Activated T-cell treated with anti-CD3 and anti-CD28 coated beads, Interleukin-2, amount 50 U/mL, for 1 hour (primary cell): ENCODE measurements at regions not wholly inside any gene's neighbourhood (a gene's known extent, or its start where the extent isn't known, plus 50 kb on each side); places are given as distances from the start of the nearest gene placed in this dataset.

Experiments used
- DNase-seq: peaks from one replicate; pipeline ENCODE4 v3.0.0-alpha.2; 2020

DNA sequence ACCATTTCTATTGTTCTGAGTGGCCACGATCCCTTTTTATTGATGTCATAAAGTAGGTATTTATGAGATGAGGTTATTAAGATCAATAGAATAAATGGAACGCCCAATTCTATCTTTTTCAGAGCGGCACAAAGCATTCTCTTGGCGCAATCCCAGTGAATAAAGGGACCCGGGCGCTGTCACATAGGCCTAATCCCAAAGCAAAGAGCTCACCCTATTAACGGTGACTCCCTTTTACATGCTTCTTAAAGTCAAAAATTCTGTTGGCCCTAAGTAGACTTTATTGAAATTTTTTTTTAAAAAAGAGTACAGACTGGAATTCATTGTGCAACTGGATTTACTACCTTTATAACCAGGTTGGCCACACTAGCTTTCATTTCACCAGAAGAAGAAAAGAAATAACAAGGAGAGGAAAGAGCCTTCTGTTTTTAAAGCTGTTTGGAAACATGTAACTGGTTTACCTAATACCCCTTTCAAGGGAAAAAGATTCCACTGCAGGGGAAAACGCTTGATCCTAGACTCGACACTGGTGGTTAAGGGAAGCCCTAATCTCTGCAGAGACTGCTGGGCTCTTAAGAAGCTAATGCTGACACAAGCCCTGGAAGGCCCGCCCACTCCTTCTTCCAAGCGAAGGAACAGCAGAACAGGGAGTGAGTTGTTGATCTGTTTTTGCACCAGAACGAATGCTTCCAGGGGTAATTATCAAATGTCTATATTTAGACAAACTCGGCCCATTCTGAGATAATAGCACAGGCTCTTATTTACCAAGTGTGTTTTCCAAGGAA lies 381.2 kb downstream of the BCL11B start:
- DNase-seq, result no peak

DNA sequence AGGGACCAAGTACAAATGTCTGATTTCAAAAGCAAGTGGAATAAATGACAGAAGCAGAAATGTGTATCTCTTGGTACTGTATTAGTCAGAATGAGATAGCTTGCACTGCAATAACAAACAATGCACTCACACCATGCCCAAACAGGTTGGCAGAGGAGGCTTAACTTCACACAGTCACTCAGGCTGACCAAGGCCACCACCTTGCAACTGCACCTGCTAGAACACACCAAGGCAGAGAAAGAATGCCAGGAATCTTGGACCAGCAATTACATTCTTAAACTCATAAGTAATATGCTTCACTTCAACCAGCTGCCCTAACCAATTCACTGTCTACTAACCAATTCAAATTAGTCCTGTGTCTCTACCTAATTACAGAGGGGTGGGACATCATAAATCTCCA lies 378.3 kb downstream of the BCL11B start:
- DNase-seq, result no peak

- no peak for DNase-seq
These were observed 377.4 kb downstream of the BCL11B start for GRCh38 chr14:98894600-98894999.

DNA sequence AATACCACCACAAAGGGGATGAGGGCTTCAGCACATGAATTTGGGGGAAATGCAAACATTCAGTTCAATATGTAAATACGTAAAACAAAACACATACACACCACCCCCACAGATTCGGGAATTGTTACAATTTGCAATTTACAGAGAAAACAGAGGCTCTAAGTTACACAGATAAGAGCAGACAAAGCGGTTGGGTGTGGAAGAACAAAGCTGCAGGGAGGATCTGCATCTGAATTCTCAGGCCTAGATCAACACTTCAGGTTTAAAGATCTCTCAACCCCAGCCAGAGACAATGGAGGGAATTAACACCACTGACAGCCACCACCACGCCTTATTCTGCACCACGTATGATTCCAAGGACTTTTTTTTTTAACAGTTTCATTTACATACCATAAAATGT lies 375.5 kb downstream of the BCL11B start:
- DNase-seq, result no peak

GRCh38 chr14:98897605-98898309 lies 374.2 kb downstream of the BCL11B start:
- DNase-seq, result no peak

DNA sequence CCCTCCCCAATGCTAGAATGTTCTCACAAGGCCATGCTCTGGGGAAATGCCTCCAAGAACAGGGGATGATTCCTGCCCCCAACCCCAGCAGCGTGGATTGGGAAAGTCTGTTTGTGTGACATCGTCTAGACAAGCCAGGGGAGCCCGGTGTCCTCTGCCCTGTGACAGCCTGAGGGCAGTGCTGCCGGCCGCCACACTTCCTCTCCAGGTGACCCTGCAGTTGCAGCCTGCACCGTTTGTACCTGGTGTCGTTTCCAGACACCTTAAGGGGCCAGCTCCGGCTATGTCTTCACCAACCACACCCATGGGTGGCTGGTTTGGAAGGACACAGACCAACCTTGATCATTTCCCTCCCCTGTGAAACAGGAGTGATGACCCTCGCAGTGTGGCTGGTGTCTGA lies 372.6 kb downstream of the BCL11B start:
- DNase-seq, result no peak

DNA sequence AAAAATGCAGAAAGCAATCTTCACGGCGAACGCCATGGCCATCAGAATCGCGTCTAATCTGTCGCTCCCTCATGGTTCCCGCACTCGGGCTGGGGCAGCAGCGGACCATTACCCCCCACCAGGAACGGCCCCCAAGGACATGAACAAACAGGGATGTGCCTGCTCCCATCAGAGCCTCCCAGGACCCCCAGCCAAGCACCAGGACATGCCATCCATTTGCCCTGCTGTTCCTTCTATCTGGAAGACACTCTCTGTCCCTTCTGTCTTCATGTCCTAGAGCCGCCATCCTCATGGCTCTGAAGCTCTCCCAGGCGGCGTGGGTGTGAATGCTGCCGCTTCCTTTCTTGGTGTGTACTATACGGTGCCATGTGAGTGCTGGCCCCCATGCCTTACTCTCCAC lies 371.8 kb downstream of the BCL11B start:
- no peak for DNase-seq

DNA sequence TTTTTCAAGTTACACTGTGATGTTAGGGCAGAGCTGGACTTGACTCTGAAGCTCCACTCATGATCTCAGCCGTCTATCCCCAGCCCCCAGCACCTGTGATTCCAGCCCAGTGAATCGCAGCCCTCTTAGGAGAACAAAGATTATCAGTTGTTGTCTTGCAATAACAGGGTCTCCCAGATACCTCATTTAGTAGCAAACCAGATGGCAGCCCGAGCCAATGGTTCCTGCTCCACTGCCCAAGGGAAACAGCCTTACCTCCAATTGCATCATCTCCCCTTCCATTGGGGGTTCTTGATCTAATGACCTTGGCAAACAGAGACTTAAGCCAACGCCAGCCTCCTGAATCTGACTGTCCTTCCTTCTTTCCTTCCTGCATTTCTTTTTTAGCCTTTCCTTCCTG lies 371.2 kb downstream of the BCL11B start:
- no peak for DNase-seq

DNA sequence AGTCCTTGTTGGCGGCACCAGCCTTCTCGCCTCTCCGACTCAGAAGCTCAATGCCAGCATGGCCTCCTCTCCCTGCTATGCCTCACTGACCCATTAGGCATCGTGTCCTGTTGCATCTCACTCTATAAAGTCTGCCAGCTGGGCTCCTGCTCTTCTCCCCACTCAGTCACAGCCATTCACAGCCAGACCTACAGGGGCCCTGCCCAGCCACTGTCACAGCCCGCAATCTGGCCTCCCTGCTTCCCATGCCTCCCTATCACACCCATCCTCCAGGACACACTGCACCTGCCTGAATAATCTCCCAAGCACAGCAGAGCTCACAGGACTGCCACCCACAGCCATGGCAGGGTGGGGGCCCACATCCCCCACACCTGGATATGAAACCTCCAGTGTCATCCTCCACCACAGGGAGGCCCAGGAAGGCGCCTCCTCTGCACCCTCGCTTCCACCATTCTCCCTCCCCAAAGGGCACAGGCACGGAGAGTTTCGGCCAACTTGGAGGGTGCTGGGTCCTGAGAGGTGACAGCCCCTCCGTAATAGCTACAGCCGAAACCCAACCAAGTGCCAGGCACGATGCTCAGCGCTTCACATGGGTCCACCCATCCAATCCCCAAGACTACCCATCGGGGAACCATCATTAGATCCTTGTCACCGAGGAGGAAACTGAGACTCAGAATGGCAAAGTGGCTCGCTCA lies 370.3 kb downstream of the BCL11B start:
- no peak for DNase-seq

DNA sequence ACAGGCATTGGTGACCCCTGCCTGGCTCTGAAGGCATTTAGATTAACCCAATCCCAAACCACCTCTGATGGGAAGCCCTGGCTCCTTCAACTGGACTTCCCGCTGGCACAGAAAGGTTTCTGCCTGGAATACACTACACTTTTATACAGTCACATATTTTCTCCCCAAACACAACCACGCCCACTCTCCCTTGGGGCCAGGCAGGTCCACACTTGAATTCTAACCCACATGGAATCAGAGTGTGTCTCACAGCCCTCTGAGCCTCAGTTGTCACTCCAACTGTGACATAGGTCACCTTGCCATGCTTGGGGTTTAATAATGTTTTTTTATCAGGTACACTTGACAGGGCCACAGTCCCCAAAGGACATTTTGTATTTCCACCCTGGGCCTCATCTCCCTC lies 368.6 kb downstream of the BCL11B start:
- no peak for DNase-seq

- no peak for DNase-seq
These were observed 367.3 kb downstream of the BCL11B start for GRCh38 chr14:98904677-98905076.

DNA sequence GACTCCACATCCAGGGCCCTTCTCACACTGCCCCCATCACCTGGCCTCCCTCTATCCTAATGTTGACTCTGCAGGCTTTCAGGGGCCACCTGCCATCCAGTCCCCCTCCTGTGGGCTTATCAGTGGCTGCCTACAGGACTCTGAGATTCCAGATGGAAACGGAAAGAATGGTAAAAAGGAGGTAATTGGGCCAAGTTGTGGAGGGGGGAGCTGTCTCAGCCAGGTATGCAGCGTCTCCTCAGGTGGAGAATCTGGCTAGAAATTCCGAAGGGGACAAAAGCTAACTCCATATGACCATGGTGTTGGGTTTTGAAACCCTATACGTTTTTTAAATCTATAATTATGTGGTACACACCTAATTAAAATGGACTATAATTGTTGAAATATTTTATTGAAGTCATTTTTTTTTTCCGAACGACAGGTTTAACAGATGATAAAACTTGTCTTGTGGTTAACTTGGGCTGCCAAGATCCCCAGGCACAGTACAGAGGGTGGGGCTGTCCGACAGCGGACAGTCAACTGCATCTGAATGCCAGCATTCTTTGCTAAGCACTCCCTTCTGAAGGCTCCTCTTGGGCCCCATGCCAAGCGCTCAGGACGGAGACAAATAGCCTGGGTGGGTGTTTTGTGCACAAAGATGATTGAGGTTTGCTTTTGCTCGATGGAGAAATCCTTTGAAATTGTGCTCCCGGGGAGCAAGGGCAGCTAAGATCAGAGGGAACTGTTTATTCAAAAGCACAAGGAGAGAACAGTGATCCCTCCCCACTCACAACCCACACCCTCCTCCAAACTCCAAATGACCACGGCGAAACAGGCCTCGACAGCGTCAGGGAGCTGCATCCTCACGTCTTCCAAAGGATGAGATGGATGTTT lies 365.6 kb downstream of the BCL11B start:
- no peak for DNase-seq

DNA sequence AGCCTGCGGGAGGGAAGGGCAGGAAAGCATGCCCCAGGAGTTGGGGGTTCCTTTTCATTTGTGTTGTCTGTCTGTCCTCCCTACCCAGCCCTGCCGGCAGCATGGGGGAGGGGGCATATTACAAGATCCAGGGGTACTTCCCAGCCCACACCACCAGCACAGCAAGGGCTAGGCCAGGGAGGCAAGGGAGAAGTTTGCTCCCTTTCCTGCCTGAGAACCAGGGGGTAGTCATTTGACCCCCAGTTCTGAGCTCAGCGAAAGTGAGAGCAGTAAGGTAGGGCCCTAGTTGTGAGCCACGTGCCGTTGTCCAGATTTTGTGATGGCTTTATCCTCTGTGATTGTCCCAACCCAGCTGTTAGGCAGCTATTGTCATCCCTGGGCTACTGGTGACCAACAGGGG lies 364.7 kb downstream of the BCL11B start:
- no peak for DNase-seq

DNA sequence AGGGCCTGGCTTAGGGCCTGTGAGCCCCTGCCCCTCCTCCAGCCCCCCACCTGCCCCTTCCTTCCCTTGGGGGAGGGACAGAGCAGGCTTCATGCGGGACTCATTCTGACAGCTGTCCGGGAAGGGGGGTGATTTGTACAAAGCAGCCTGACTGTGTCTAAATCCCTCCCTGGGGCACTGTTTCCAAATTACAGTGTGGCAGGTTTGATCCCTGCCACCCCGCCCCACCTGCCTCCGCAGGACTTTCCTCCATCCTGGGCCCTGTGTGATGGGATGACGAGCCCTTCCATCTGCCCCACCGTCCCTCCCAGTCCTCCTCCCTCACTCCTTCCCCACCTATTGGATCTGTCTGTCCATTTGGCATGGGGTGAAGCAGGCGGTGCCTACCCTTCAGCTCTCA lies 363.9 kb downstream of the BCL11B start:
- DNase-seq, result no peak

GRCh38 chr14:98909251-98909944 lies 362.6 kb downstream of the BCL11B start:
- no peak for DNase-seq

GRCh38 chr14:98910061-98910460 lies 361.9 kb downstream of the BCL11B start:
- DNase-seq, result no peak

DNA sequence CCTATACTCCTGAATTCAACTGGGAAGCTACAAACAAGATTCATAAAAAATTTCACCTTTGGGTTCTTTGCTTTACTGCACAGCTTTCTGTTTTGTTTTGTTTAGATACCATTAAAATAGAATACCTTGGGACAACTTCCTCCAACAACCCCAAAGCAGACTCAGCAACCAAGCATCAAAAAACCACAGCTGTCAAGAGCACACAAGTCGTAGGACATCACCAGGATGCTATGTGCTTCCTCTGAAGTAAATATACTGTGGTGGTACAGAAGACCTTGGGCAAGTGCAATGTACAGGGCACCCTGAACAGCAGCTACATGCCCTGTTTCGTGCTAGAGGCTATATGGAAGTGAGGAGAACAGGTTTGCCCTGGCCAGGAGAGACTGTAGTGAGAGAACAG lies 359.3 kb downstream of the BCL11B start:
- DNase-seq, result no peak

GRCh38 chr14:98913967-98914650 lies 357.9 kb downstream of the BCL11B start:
- no peak for DNase-seq

- DNase-seq, result no peak
These were observed 357.1 kb downstream of the BCL11B start for GRCh38 chr14:98914942-98915341.

DNA sequence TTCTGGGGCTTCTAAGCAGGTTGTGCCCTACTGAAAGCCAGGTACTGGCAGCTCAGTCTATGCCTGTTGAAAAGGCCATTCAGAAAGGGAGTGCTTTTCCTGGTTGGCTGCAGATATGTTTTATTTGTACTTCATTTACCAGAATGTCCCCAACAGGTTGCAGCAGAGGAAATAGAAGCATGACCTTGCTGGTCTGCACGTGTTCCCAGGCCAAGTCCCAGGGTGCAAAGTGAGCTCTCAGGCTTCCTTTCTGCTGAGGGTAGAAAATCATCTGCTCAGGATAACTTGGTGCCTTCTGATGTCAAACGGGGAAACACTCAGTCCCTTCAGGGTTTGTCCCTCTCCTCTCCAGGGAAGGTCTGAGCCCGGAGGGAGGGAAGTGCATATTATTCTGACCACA lies 356.4 kb downstream of the BCL11B start:
- DNase-seq, result no peak

DNA sequence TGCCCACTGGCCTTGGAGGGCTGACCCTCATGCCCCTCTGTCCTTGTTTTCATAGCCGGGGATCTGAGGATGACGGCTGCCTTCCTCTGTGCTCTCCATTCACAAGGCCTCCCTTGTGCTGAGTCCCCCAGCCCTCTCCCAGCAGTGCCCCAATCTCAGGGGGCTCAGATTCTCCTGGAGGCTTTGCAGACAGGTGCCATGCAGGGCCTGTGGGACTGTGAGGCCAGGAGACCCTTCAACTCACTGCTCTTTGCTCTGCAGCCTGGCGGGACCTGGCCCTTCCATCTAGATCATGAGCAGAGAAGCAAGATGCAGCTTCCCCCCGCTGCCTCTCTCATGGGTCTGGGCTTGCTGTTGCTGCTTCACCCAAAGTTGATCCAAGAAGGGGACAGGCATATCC lies 356.0 kb downstream of the BCL11B start:
- DNase-seq, result no peak

DNA sequence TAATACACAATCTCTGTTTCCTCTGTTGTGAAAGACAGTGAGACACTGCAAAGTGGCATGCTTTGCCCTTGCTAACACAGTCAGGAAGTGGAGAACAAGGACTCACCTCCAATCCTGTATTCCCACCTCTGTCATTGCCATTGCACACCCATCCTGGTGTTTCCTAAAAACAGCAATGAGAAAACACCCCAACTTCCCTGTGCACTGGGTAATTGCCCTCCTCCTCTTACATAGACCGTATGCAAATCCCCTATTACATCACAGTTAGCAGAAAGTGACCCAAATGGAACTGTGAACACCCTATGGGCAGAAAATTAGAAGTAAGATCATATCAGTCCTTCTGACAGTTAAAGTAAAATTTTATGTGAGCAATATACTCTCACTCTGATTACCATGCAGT lies 355.5 kb downstream of the BCL11B start:
- DNase-seq, result no peak
